ENCODE measurements at regions not wholly inside any gene's neighbourhood (a gene's known extent, or its start where the extent isn't known, plus 50 kb on each side); places are given as distances from the start of the nearest gene placed in this dataset.
"Not testable (repeated sequence)": the region's sequence is repeated elsewhere in the genome, so short reads cannot be mapped to it uniquely, and the experiment has no call there.

DNA sequence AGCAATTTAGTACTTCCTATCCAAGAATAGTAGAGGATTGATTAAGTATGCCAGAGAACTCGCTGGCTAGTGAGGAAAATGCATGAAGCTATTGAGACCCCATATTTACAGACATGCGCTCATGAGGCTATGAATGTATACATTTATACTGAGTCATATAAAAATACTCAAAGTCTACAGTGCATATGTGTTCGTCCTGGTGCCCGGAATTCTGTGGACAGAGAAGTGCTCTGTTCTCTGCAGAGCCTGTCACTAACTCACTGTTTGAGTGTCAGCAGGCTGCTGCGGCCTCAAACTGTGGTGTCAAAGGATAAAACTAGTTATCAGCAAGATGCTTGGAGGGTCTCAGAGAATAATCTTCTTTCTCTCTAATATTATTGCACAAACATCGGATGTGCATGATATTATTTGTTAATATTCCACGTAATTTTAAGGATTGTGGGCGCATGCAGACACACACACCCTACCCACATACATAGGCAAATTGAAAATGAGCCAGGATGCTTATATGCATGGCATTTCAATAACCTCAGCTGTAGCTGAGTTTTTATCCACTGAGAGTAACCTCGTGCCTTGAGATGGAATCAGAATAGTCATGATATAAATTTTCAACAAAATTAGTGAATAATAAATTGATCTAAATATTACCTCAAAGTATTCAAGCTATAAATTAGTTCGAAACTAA lies 50.0 kb upstream of the TSC22D2 start:
- DNase-seq (ENCODE audit: low read depth in 2 of 2), result no peak

DNA sequence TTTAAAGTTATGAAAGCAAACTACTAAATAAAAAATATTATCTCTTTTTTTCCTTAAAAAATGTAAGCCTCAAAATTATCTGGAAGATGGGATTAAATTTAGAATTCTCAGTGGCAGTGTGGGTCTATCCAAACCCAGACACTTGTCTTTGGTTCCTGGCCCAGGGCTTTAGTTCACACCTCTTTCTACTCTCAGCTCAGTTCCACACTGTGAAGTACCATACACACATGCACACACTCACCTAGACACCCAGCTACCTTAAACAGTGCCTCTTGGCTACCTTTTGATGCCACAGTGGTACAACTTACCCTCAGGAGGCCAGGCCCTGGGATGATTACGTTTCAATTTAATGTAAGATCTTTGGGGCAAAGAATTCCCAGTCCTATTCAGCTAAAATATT lies 51.0 kb upstream of the TSC22D2 start:
- no peak for DNase-seq (ENCODE audit: low read depth in 2 of 2)

DNA sequence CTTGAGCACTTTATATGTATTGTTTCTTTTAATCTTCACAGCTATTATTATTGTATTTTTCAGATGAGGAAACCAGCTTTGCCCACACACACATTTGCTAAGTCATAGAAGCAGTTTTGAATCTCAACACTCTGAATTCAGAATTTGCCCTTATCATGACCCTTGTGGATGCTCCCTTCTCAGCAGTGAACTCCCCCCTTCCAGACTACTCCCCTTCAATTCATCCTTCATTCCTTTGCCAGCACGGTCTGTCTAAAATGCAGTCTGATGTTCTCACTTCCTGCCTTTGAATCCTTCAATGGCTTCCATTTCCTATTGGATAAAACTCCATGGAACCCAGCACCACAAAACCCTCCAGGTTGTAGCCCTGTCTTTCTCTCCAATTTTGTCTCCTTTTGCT lies 52.5 kb upstream of the TSC22D2 start:
- DNase-seq (ENCODE audit: low read depth in 2 of 2), result peak in 1 of 2 donors; percentile 32

DNA sequence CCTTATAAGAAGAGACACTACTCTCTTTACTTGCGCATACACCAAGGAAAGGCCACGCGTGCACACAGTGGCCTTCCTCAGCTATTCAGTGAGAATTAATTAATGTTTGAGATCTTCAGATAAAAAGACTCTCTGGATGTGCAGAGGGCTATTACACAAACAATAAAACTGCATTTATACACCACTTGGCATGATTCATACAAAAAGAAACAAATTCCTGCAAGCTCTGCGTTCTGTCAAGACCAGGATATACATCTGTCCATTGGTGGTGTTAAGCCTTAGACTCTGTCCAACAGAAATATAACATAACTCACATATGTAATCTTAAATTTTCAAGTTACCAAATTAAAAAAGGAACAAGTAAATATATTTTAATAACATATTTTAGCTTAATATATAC lies 55.2 kb upstream of the TSC22D2 start:
- DNase-seq (ENCODE audit: low read depth in 2 of 2), result no peak

DNA sequence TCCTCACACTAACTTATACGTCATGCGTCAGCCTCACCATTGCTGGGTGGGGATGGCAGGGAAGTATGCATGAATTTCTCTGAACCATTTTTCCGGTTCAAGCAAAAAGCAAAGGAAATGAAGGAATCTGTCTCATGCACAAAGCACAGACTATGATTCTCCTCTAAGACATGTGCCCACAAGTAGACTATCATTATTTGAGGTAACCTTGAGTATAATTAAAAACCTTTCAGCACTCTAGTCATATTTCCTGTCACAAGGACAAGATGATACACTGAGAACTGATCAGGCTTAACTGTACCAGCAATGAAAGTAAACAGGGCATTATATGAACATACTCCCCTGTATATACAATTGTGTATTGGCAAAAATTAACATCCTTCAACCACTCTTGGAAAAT lies 56.7 kb upstream of the TSC22D2 start:
- DNase-seq (ENCODE audit: low read depth in 2 of 2), result peak in 1 of 2 donors; percentile 44

DNA sequence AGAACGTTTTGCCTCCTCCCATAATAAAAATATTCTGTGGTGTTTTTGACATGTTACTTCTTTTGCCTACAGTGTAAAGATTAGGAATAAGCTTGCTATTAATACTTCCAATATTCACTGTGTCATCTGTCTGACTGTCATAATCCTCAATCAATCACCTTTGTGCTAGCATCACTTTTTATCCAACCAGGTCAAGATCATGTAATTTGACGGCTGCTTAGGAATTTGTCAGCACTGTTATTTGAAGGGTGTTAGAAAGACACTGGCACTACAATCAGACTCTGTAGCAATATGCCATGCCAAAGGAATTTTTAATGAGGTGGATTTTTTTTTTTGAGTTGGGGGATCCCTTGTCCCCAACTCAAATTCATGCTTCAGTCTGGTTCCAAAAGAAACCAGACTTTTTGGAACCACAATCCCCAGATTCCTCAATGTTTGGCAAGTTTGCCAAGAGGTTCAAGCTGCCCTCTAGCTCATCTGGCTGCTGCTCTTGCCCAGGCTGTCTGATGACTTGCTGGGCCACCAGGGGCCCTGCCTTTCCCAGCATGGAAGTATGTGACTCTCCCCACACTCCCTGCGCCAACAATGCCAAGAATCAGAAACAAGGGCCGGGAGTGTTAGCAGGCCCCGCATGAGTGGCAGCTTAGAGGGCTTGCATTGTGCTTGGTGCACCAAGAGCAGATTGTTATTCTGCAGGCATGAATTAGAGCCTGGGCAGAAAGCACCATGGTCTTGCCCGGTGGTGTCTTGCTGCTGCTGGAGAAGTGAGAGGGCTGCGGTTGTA lies 58.6 kb upstream of the TSC22D2 start:
- no peak for DNase-seq (ENCODE audit: low read depth in 2 of 2)

DNA sequence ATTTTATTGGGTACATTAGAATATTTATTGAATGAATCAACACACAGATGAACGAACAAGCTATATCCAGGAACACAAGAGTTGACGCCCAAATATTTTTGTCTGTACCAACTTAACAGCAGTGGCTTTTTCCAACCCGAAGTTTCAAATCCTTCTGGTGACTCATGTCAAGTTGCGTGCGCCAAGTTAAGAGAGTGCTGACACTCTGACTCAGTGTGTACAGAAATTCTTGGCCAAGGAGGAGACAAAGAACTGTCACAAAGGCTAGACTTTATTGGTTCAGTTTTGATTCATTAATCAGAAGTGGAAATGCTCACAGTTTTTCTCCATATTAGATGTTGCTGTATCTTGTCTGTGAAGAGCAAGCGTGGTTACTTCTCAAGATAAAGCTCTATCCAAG lies 59.6 kb upstream of the TSC22D2 start:
- DNase-seq (ENCODE audit: low read depth in 2 of 2), result peak; percentile 10 to 88

DNA sequence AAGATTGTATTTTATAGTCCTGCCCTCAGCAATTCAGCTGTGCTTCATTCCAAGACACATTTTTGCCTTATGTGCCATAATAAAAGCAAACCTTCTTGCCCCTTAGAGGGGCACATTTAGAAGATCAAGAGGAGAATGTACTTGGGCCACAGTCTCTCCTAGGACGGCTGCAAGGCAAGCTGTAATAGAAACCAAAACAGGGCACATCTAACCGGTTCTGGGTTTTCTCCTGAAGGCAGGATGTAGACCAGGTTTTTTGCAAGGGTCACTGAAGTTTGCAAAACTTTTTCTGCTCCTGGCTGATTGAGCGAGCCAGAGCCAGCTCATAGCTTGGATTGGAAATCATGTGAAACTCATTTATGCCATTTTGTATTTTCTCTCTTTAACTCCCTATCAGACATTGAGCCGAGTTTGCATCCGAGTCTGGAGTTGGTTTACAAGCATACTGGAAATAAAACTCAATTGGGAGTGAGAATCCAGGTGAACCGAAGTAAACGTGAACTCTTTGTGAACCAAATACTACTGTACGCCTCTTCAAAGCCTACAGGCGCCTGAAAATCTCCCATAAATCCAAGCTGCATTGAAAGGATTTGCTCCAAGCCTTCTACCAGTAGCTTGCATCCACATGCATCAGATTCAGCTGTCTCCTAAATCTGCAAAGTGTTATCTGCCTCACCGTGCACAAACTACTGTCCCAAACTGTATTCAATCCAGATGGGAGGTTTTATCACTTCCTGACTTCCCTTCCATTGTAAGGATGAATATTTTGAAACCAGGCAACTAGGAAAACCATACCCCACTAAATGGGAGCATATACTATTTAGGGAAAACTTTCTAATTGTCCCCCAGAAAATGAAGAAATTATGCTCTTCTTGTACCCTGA lies 60.9 kb upstream of the TSC22D2 start:
- DNase-seq (ENCODE audit: low read depth in 2 of 2), result peak; percentile 7 to 19

DNA sequence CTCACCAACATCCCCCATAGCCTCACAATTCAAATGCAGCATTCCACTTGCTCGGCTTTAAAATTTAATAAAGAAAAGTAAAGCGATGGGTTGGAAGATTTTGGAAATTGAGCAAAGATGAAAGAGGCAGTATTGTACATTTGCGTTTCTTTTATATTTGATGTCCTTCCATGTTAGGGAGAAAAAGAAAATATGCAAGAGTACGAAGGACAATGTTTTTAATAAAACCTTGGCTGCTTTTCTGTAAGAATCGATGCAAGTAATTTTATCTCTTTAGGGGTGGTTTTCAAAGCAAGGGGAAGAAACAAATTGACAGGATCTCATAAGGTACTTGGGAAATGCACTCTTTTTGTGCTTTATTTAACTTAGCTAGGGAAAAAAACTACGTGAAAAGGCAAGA lies 61.8 kb upstream of the TSC22D2 start:
- DNase-seq (ENCODE audit: low read depth in 2 of 2), result no peak

DNA sequence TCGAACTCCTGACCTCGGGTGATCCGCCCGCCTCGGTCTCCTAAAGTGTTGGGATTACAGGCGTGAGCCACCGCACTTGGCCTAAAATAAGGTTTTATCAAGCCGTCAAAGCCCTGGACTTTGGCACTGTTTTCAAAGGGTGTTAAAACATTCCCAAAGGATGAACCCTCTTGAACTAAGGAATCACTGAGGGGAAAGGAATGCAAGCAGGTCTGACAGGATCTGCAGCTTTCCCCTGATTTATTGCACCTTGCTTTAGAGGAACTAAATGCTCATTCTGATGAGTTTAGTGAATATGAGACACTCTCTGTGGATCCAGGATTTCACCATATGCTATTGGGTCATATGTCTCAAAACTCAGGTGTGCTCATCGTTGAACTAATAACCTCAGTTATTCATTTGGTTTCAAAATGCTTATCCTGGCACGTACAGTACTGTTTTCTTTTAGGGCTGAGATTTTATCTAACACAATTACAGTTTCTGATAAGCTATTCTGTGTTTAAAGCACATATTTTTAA lies 63.0 kb upstream of the TSC22D2 start:
- no peak for DNase-seq (ENCODE audit: low read depth in 2 of 2)

DNA sequence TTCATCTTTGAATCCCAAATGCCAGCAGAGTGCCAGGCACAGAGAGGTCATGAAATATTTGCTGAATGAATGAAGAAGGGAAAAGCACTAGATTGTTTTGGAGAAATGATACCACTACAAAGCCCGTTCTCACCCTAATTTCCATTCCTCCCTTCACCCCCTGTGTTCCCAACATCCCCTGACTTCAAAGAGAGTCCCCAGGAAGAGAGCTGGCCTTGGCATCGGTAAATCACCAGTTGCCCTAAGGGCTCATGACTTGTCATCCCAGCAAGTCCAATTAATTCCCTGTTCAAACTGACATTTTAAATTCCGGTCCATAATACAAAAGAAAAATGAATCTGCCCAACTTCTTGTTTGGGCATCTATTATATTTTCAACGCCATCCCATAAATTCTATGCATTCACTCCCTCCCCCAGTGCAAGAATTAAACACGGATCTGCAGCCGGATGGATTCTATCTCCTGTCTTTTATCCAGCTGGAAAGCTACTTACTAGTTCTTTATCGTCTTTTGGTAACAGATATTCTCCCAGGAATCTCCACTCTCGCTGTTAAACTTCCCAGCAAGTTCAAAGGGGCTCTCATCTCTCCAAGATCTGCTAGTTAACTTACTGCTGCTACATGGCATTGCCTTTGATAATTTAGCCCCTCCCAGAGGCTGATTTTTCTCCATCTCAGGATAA lies 63.9 kb upstream of the TSC22D2 start:
- DNase-seq (ENCODE audit: low read depth in 2 of 2), result no peak

DNA sequence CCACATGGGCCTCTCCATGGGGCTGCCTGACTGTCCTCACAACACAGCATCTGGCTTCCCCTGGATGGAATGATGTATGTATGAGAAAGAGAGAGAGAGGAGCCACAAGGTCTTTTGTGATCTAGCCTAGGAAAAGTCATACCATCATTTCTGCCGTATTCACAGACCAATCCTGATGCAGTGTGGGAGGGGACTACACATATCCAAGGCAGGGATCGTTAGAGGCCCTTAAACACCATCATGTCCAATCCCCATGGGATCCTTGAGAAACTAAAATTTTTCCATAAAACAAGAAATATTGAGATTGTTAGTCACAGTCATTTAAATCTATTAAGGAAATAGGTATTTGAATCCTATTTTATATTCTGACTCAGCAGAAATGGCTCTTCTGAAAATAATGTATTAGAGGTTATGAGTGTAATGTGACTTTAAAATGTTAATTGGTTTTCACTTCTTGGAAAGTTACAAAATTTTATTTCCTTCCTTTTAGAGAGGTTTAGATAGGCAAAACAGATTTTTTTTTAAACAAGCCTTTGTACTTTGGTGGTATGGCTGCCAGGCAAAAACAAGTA lies 65.1 kb upstream of the TSC22D2 start:
- DNase-seq (ENCODE audit: low read depth in 2 of 2), result no peak

DNA sequence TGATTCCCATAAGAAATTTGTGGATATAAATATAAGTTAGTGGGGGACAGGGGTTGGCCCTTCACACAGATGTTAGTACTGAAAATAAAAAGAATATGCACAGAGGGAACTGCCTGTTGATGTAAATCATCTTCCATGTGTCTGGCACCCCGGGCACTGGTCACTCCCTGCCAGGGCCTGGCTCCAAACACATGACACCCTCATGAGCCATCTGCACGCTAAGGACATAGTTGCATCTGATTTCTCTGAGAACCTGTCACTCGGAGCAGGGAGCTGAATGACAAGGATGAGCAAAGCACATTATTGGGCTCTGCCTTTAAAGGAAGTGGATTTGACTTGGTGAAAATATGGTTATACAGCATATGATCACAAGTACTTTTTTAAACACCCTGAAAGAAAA lies 66.2 kb upstream of the TSC22D2 start:
- no peak for DNase-seq (ENCODE audit: low read depth in 2 of 2)

DNA sequence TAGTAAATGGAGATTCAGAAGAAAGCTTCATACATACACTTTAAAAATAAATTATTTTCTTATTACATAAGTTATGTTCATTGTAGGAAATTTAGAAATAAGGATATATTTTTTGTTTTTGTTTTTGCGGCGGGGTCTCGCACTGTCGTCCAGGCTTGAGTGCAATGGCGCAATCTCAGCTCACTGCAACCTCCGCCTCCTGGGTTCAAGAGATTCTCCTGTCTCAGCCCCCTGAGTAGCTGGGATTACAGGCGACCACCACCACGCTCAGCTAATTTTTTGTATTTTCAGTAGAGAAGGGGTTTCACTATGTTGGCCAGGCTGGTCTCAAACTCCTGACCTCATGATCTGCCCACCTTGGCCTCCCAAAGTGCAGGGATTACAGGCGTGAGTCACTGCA lies 71.7 kb upstream of the TSC22D2 start:
- DNase-seq (ENCODE audit: low read depth in 2 of 2), result not testable (repeated sequence)

DNA sequence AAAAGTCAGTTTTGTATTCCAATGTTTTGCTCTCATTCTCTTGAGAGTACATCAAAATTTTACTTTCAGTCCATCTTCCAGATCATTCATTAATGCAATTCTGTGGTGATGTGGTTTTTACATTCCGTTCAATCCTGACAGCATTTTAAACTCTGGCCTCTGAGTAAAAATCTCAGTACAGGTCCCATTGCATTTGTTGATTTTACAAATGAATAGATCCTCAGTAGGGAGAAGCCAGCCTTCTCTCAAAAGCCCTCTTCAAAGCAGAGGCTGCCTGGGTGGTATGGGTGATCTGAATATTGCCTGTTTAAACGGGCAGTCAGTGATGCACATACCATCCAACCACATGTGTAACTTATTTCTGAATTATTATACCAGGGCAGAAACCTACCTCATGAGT lies 72.5 kb upstream of the TSC22D2 start:
- no peak for DNase-seq (ENCODE audit: low read depth in 2 of 2)

DNA sequence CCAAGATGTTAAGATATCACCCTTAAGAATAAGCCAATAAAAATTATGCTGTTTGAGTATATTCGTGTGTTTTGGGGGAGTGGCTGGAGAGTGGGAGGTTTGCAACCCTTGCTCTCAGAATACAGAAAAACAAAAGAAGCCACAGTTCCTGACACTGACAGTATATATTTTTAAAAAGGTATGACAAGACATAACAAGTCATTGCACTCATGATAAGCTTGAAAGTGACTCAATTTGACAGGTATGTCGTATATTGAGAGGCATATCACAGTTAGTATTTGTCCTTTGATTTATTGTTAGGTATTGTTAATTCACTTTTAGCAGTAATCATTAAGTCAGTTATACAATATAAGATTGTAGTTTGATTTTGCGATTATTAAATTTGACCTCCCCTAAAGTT lies 73.1 kb upstream of the TSC22D2 start:
- DNase-seq (ENCODE audit: low read depth in 2 of 2), result no peak

DNA sequence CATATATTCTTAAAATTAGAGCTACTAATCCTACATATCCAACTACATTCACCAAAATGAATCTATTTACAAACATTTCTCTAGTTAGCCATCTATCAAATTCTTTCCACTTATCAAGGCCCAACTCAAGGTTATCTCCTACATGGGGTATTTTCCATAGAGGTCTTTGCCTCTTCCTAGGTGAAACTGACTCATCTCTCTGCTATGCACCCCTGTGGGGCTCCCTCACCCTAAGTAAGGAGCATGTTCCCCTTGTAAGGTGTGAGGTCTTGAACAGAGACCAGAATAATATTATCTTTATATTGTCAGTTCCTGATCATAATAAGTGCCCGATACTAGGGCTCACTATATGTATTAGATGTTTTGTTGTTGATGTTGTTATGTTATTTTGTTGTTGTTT lies 74.6 kb upstream of the TSC22D2 start:
- no peak for DNase-seq (ENCODE audit: low read depth in 2 of 2)

DNA sequence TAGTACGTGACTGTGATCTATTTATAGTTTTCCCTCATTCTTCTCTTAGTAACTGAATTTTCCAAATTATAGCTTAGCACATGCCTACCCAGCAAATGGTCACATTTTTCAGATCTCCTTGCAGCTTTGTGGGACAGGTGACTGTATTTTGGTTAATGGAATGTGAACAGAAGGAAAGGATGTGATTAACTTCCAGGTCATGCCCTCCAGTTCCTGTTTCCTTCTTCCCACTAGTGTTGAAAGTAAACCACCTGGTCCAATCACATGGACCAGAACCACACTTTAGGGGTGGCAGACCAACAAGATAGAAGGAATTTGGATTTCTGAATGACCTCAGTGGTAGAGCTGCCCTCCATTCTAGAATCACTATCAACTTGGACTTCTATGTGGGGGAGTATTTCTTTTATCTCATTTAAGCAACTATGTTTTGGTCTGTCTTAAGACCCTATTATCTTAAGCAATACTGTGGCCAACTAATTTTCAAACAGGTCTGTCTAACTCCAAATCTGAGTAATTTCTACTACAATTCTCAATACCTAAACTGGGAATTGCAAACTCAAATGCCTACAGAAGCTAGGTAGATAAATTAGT lies 76.0 kb upstream of the TSC22D2 start:
- peak; percentile 16 to 46 for DNase-seq (ENCODE audit: low read depth in 2 of 2)

DNA sequence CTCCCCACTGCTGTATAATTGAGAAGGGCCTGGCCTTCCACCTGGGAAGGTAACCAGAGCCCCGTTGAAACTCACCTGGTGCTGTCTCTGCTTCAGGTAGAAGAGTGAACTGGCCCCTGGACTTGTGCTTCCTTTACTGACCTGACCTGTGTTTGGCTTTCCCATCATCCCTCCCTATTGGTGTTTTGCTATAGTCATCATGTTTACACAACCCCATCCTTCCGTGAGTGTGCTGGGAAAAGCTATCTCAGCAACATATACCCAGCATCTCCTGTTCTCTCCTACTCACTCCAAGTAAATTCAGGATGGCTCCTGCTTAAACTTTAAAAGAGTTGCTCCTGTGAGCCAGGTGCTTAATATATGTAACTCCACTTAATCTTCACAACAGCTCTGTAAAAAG lies 77.2 kb upstream of the TSC22D2 start:
- DNase-seq (ENCODE audit: low read depth in 2 of 2), result no peak

DNA sequence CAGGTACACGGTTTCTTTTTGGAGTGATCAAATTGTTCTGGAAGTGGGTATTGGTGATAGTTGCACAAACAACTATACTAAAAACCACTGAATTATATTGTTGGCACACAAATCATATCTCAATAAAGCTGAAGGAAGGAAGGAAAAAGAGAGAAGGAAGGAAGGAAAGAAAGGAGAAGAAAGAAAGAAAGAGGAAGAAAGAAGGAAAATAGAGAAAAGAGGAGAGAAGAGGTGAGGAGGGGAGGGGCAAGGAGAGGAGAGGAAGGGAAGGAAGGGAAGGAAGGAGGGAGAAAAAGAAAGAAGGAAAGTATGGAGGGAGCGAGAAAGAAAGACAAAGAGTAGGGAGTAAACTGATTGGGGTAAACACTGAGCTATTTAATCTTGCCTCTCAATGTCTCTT lies 77.9 kb upstream of the TSC22D2 start:
- DNase-seq (ENCODE audit: low read depth in 2 of 2), result no peak

DNA sequence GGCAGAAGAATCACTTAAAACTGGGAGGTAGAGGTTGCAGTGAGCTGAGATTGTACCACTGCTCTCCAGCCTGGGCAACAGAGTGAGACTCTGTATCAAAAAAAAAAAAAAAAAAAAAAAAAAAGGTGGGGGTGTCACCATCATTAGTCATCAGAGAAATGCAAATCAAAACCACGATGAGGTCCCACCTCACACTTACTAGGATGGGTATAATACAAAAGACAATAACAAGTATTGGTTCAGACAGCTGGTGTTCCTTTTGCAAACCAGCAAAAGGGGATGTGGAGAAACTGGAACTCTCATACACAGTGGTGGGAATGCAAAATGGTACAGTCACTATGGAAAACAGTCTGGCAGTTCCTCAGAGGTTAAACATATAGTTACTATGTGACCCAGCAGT lies 78.7 kb upstream of the TSC22D2 start:
- no peak for DNase-seq (ENCODE audit: low read depth in 2 of 2)
